ENCODE measurements at regions not wholly inside any gene's neighbourhood (a gene's known extent, or its start where the extent isn't known, plus 50 kb on each side); places are given as distances from the start of the nearest gene placed in this dataset.

DNA sequence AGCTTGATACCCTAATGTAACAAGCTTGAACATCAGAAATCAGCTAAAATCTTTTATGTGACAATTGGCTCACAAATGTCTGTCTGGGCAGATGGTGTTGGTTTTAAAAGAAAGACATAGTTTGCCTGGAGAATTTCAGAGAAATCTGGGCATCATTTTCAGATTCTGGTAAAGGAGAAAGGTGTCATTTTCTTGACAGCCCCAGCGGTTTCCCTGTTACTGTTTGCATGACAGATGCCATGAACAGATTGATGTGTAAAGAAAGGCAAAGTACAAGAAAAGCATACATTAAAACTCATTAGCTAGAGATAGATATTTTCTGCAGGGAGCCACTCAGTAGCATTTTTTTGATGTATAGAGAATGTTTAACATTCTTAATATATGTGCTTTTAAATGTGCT, 987.9 kb downstream of the OLFM4 start:
- Mint-ChIP-seq H3K9me3 (no peaks in the 10 kb centered on the region), H3K27me3 (ENCODE audit: low read depth) (no peaks in the 10 kb centered on the region), H3K4me1 (no peaks in the 10 kb centered on the region), H3K36me3 (no peaks in the 10 kb centered on the region), H3K27ac (no peak overlapping the region), H3K4me3 (no peak overlapping the region)
- TF ChIP-seq, protein P1, sequence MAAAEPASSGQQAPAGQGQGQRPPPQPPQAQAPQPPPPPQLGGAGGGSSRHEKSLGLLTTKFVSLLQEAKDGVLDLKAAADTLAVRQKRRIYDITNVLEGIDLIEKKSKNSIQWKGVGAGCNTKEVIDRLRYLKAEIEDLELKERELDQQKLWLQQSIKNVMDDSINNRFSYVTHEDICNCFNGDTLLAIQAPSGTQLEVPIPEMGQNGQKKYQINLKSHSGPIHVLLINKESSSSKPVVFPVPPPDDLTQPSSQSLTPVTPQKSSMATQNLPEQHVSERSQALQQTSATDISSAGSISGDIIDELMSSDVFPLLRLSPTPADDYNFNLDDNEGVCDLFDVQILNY (CRISPR knock-in tag; IDR thresholded peaks at IDR 0.05) = no peak
- TF ChIP-seq CBFB (CRISPR knock-in tag; IDR thresholded peaks at IDR 0.05; ENCODE audit: low read depth) = no peak
- TF ChIP-seq, protein P2, sequence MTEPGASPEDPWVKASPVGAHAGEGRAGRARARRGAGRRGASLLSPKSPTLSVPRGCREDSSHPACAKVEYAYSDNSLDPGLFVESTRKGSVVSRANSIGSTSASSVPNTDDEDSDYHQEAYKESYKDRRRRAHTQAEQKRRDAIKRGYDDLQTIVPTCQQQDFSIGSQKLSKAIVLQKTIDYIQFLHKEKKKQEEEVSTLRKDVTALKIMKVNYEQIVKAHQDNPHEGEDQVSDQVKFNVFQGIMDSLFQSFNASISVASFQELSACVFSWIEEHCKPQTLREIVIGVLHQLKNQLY (CRISPR knock-in tag; IDR thresholded peaks at IDR 0.05) = no peak
- TF ChIP-seq RORB (CRISPR knock-in tag; IDR thresholded peaks at IDR 0.05) = no peak
- no peak for TF ChIP-seq NR3C1 (CRISPR knock-in tag; conservative IDR thresholded peaks at IDR 0.05; ENCODE audit: low read depth)
- TF ChIP-seq ZBTB21 (CRISPR knock-in tag; IDR thresholded peaks at IDR 0.05; ENCODE audit: borderline replicate concordance) = no peak
- TF ChIP-seq FOXJ3 (CRISPR knock-in tag; IDR thresholded peaks at IDR 0.05; ENCODE audit: borderline replicate concordance) = no peak
- no peak for TF ChIP-seq RELA (CRISPR knock-in tag; IDR thresholded peaks at IDR 0.05; ENCODE audit: borderline replicate concordance)
- no peak for TF ChIP-seq ZNF263 (CRISPR knock-in tag; IDR thresholded peaks at IDR 0.05; ENCODE audit: low read depth)
- TF ChIP-seq ZNF219 (CRISPR knock-in tag; IDR thresholded peaks at IDR 0.05; ENCODE audit: borderline replicate concordance) = no peak
- TF ChIP-seq, protein P3, sequence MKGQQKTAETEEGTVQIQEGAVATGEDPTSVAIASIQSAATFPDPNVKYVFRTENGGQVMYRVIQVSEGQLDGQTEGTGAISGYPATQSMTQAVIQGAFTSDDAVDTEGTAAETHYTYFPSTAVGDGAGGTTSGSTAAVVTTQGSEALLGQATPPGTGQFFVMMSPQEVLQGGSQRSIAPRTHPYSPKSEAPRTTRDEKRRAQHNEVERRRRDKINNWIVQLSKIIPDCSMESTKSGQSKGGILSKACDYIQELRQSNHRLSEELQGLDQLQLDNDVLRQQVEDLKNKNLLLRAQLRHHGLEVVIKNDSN (CRISPR knock-in tag; IDR thresholded peaks at IDR 0.05) = no peak
- TF ChIP-seq, protein P4, sequence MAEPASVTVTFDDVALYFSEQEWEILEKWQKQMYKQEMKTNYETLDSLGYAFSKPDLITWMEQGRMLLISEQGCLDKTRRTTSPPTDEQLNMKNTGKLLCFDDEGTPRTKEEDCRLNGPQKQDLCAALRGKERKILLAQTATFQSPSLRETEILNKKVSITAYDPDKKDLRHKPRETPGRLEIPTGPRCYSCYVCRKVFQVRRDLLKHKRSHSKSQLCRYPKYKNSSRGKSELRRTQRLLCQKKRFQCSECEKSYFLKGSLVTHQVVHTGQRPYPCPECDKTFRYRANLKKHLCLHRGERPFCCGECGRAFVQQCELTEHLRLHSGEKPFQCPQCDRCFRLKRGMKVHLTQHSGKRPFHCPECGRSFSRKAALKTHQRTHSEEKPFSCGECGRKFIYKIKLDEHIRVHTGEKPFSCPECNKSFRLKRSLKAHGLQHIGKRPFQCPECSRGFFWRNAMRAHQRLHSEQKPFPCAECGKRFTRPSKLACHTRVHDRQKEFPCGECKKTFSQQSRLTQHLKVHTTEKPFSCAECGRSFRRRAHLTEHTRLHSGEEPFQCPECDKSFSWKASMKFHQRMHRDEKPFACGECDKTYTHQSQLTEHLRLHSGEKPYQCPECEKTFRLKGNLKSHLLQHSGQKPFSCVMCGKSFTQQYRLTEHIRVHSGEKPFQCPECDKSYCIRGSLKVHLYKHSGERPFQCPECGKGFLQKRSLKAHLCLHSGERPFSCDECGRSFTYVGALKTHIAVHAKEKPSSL (CRISPR knock-in tag; conservative IDR thresholded peaks at IDR 0.05) = no peak
- TF ChIP-seq, protein P5, sequence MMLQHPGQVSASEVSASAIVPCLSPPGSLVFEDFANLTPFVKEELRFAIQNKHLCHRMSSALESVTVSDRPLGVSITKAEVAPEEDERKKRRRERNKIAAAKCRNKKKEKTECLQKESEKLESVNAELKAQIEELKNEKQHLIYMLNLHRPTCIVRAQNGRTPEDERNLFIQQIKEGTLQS (CRISPR knock-in tag; conservative IDR thresholded peaks at IDR 0.05) = no peak
- no peak for TF ChIP-seq MXD4 (CRISPR knock-in tag; IDR thresholded peaks at IDR 0.05; ENCODE audit: borderline replicate concordance)
- TF ChIP-seq GTF2I (CRISPR knock-in tag; conservative IDR thresholded peaks at IDR 0.05) = no peak
- no peak for TF ChIP-seq GABPB1 (CRISPR knock-in tag; IDR thresholded peaks at IDR 0.05)
- TF ChIP-seq, protein P6, sequence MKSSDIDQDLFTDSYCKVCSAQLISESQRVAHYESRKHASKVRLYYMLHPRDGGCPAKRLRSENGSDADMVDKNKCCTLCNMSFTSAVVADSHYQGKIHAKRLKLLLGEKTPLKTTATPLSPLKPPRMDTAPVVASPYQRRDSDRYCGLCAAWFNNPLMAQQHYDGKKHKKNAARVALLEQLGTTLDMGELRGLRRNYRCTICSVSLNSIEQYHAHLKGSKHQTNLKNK (CRISPR knock-in tag; IDR thresholded peaks at IDR 0.05) = no peak
- no peak for TF ChIP-seq ATF1 (CRISPR knock-in tag; IDR thresholded peaks at IDR 0.05)
- no peak for TF ChIP-seq ESRRA (CRISPR knock-in tag; IDR thresholded peaks at IDR 0.05; ENCODE audit: borderline replicate concordance)
- no peak for TF ChIP-seq FOXK1 (CRISPR knock-in tag; IDR thresholded peaks at IDR 0.05)
- ATAC-seq = no peak
- POLR2A ChIA-PET = no interaction called here
- DNase-seq (ENCODE audit: low spot score) = no peak
- CTCF ChIA-PET = no interaction called here

DNA sequence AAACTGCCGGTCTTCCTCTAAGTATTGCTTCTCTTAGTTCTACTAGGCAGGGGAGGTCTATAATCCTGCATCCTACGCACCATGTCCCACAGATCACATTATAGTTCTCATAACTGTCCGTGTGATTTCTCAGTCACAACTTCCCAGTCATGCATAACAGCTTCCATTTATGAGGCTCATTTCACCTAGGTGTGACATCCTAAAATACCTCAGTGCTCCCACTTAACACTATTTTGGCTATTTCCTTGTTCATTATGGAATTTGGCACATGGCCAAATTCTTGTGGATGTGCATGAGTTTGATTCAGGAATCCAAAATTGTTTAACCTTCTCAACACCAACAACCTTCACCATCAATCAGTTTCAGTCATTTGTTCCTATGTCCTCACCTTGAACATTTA, 989.9 kb downstream of the OLFM4 start:
- ChIA-PET POLR2A (no interaction called here), CTCF (no interaction called here)
- Mint-ChIP-seq H3K4me1 (no peaks in the 10 kb centered on the region), H3K27ac (no peak overlapping the region), H3K27me3 (ENCODE audit: low read depth) (no peaks in the 10 kb centered on the region), H3K9me3 (no peaks in the 10 kb centered on the region), H3K4me3 (no peak overlapping the region), H3K36me3 (no peaks in the 10 kb centered on the region)
- DNase-seq (ENCODE audit: low spot score) (no peak), ATAC-seq (no peak)
- no peak for TF ChIP-seq TEAD4 (CRISPR knock-in tag; IDR thresholded peaks at IDR 0.05)
- no peak for TF ChIP-seq ESRRA (CRISPR knock-in tag; IDR thresholded peaks at IDR 0.05; ENCODE audit: borderline replicate concordance)
- TF ChIP-seq OVOL2 (CRISPR knock-in tag; IDR thresholded peaks at IDR 0.05; ENCODE audit: borderline replicate concordance) = no peak
- TF ChIP-seq EMX1 (CRISPR knock-in tag; IDR thresholded peaks at IDR 0.05) = no peak
- no peak for TF ChIP-seq SP1 (CRISPR knock-in tag; conservative IDR thresholded peaks at IDR 0.05)
- TF ChIP-seq, protein P7, sequence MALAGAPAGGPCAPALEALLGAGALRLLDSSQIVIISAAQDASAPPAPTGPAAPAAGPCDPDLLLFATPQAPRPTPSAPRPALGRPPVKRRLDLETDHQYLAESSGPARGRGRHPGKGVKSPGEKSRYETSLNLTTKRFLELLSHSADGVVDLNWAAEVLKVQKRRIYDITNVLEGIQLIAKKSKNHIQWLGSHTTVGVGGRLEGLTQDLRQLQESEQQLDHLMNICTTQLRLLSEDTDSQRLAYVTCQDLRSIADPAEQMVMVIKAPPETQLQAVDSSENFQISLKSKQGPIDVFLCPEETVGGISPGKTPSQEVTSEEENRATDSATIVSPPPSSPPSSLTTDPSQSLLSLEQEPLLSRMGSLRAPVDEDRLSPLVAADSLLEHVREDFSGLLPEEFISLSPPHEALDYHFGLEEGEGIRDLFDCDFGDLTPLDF (CRISPR knock-in tag; IDR thresholded peaks at IDR 0.05) = no peak
- TF ChIP-seq ELF4 (CRISPR knock-in tag; IDR thresholded peaks at IDR 0.05; ENCODE audit: low read depth) = no peak
- TF ChIP-seq, protein P8, sequence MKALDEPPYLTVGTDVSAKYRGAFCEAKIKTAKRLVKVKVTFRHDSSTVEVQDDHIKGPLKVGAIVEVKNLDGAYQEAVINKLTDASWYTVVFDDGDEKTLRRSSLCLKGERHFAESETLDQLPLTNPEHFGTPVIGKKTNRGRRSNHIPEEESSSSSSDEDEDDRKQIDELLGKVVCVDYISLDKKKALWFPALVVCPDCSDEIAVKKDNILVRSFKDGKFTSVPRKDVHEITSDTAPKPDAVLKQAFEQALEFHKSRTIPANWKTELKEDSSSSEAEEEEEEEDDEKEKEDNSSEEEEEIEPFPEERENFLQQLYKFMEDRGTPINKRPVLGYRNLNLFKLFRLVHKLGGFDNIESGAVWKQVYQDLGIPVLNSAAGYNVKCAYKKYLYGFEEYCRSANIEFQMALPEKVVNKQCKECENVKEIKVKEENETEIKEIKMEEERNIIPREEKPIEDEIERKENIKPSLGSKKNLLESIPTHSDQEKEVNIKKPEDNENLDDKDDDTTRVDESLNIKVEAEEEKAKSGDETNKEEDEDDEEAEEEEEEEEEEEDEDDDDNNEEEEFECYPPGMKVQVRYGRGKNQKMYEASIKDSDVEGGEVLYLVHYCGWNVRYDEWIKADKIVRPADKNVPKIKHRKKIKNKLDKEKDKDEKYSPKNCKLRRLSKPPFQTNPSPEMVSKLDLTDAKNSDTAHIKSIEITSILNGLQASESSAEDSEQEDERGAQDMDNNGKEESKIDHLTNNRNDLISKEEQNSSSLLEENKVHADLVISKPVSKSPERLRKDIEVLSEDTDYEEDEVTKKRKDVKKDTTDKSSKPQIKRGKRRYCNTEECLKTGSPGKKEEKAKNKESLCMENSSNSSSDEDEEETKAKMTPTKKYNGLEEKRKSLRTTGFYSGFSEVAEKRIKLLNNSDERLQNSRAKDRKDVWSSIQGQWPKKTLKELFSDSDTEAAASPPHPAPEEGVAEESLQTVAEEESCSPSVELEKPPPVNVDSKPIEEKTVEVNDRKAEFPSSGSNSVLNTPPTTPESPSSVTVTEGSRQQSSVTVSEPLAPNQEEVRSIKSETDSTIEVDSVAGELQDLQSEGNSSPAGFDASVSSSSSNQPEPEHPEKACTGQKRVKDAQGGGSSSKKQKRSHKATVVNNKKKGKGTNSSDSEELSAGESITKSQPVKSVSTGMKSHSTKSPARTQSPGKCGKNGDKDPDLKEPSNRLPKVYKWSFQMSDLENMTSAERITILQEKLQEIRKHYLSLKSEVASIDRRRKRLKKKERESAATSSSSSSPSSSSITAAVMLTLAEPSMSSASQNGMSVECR (CRISPR knock-in tag; IDR thresholded peaks at IDR 0.05; ENCODE audit: borderline replicate concordance) = no peak
